NOMO-1 (cell line): ENCODE measurements at regions not wholly inside any gene's neighbourhood (a gene's known extent, or its start where the extent isn't known, plus 50 kb on each side); places are given as distances from the start of the nearest gene placed in this dataset.

Source experiments
- DNase-seq, 2 experiments: peaks; one replicate each; lab custom pipeline; 2025; ENCODE audit not compliant: unreplicated experiment in 2 of 2; lab: John Stamatoyannopoulos, UW

- DNase-seq, result no peak
Measured at GRCh38 chr6:47151232-47151898, 109.2 kb upstream of the ADGRF1 start.

DNA sequence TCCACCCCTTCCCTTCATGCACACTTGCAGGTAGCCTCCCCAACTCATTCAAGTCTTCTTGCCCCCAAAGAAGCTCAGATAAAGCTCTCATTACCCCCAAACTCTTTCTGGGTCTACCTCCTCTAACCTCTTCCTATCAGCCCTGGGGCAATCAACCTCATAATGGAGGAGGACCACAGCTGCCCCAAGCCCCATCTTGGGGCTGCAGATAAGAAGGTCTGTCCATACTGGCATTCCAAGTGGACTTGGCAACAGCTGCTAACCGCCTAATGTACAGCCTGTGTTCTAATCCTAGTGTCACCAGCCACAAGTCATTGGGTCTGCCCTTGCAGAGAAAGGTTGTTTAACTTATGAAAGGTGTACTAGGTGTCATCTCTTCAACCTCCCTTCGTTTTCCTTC is 107.4 kb upstream of the ADGRF1 start:
- no peak for DNase-seq

- no peak for DNase-seq
Measured at GRCh38 chr6:47149066-47149465, 106.9 kb upstream of the ADGRF1 start.

DNA sequence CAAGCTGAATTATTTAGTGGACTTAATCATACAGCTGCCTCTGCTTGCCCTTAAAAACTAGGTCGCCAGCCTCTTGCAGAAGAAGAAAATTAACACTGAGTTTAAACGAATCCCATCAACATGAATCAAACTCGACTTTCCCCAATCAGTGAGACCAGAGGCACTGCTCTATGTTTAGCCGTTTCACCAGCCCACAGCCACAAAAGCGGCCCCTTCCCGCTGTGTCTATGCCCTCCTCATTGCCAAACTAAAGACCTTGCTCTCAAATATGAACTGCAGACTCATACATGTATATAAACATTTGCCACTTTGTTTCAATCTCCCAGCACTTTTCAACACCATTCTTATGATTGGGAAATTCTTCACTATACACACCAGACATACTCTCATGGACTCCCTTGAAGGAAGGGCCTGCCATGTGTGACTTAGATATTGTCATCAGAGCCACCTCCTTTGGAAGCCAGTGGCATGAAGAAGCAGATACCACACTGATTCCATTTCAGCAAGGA is 105.8 kb upstream of the ADGRF1 start:
- DNase-seq, result no peak

DNA sequence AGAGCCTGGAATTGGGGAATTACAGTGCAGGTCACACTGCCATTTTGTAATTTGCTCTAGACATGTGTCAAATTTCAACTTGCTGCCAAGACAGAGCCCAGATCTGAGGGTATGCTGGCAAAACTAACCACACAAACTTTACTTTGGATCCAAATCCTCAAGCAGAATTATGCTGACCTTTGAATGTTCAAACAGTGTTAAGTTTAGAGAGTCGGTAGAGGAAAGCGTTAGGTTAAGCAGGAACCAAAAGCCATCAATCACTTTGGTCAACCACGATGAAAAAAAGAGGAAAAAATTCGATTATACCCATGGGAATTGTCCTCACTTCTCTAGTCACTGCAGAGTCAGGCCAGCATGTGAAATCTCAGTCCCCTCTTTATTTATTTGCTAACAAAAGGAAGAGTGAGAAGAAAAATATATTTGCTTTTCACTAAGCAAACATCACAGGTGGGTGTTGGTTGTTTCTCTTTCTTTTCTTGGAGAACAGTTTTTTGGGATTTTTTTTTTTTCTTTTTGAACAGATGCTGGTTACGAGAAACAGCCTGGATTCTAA is 105.1 kb upstream of the ADGRF1 start:
- DNase-seq, result no peak

DNA sequence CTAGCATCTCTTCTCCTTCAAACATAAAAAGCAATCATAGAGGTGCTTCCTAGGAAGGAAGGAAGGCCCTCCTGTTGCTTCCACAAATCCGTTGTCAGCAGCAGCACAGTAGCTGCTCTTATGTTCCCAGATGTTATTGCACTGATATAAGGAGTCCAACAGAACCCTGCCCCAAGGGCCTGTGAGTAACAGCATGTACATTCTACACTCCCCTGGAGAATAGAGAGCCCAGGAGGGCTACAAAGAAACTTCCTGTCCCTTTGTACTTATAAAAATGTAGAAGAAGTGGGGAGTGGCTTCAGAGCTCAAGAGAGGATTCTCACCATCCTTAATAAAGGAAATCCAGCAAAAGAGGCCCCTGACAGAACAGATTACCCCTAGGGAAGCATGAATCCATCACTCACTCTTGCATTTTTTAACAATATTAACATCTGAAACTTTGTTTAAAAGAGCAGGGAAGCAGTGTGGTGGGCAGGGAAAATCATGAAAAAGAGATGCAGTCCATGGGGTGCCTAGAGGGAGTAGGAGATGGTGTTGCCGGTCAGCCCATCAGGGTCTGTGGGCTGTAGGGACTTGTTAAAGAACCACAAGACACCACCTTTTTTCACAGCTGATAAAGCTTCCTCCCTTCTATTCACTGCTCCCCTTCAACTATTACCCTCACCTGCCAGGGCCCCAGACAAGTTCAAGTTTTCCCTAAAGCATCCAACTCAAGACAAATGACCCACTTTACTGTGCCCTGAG is 104.5 kb upstream of the ADGRF1 start:
- no peak for DNase-seq

DNA sequence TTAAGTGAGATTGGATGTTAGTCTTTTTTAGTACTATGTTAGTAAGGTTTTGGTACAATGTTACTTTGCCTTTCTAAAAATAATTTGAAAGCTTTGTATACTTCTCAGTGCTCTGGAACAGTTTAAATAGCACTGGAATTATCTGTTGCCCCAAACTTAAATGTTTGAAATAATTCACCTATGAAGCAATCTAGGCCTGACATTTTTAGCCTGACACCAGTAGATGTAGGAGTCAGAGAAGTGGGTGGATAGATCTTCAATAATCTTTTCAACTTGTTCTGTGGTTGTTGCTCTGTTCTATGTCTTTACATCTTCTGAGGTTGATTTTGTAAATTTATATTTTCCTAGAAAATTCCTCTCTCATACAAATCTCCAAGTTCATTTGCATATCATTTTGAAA is 103.1 kb upstream of the ADGRF1 start:
- DNase-seq, result no peak

GRCh38 chr6:47144306-47144705 is 102.2 kb upstream of the ADGRF1 start:
- no peak for DNase-seq

- DNase-seq, result no peak
Measured at GRCh38 chr6:47141963-47142362, 99.8 kb upstream of the ADGRF1 start.

GRCh38 chr6:47141171-47141570 is 99.0 kb upstream of the ADGRF1 start:
- no peak for DNase-seq

GRCh38 chr6:47138046-47138445 is 95.9 kb upstream of the ADGRF1 start:
- no peak for DNase-seq

GRCh38 chr6:47137073-47137472 is 94.9 kb upstream of the ADGRF1 start:
- no peak for DNase-seq

GRCh38 chr6:47135772-47136171 is 93.6 kb upstream of the ADGRF1 start:
- peak in 1 of 2 experiments; percentile 24 for DNase-seq

GRCh38 chr6:47134476-47135189 is 92.5 kb upstream of the ADGRF1 start:
- DNase-seq, result peak; percentile 51 to 80

DNA sequence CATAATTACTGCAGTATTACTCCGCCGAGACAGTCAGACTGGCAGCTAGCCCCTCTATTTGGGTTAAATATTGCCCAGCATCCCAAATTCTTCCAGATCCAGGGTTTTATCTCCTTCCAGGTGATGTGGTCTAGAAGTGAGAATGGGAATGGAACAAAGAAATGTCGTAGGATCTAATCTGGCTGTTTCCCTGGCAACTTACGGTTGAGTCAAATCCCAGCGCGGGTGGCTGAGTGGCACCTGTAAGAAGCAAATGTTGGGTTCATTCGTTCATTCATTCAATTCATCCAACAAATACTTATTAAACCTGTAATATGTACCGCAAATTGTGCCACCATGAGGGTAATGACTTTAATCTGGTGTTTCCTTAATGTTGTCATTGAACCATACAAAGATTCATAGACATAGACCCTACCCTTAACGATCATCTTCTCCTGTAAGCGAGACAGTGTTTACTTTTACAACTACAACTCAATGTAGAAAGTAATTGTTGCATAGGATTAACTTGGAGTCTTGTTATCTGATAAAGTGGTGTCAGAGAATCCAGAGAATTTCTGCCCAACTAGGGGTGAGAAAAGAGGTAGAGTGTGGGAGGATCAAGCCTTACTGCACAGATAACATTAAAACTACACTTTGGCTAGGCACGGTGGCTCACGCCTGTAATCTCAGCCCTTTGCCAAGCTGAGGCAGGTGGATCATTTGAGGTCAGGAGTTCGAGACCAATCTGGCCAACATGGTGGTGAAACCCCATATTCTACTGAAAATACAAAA is 91.3 kb upstream of the ADGRF1 start:
- no peak for DNase-seq

DNA sequence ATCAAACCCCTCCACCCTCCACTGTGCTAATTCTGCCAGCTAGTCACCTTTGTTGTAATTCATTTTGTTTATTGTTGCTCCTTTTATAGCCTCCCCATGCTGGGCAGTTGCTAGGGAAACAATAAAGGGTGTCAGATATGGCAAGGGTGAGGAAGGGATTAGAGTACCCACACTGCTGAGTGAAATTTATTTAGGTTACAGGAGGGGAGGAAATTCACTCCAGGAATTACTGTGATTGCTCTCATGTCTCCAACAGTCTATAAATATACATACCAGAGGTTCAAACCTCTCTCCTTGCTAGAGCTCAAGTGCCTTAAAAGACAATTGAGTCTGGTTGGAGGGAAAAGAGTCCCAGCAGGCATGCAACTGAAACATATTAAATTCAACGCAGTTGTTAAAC is 90.6 kb upstream of the ADGRF1 start:
- DNase-seq, result no peak

- no peak for DNase-seq
Measured at GRCh38 chr6:47131773-47132172, 89.6 kb upstream of the ADGRF1 start.

GRCh38 chr6:47130086-47130485 is 88.0 kb upstream of the ADGRF1 start:
- no peak for DNase-seq

DNA sequence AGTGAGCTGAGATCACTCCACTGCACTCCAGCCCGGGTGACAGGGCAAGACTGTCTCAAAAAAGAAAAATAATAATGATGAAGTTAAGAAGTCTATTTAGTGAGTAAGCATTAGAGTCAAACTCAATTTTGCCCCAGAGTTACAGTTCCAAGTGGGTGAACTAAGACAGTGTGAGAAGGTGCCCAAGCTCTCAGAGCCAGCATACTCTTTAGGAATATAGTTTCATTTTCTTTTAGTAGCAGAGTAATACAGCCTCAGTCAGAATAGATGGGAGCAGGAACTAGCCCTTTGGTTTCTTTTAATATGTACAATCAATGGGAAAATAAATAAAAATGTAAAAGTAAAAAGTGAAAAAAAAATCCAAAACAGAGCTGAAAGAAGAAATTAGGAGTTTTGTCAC is 87.0 kb upstream of the ADGRF1 start:
- no peak for DNase-seq

GRCh38 chr6:47126647-47127391 is 84.7 kb upstream of the ADGRF1 start:
- DNase-seq, result no peak
